Natural killer cell (primary cell): ENCODE measurements at regions not wholly inside any gene's neighbourhood (a gene's known extent, or its start where the extent isn't known, plus 50 kb on each side); places are given as distances from the start of the nearest gene placed in this dataset.

Experiments
- ATAC-seq, 3 donors: fragments of 150-1000 bp in 2 of 3; fragments of 200-7000 bp in 1 of 3; cut with Tn5 transposase; 1 replicate in 1 of 3; 2 replicates in 2 of 3; pipeline ENCODE4 v1.10.0; 2021; ENCODE audit warnings: mild to moderate bottlenecking in 2 of 3, moderate library complexity in 2 of 3
- DNase-seq, 2 donors: peaks; one replicate each; pipeline versions ENCODE4 v3.0.0 to v3.0.0-alpha.2; 2013 to 2021; ENCODE audit warnings: mixed read lengths in 1 of 2
- H3K27ac ChIP-seq: one replicate; pipeline ENCODE4 v1.5.1; 2013; ENCODE audit warnings: mild to moderate bottlenecking, low read length
- H3K27me3 ChIP-seq: one replicate; pipeline ENCODE4 v1.6.1; 2013; ENCODE audit warnings: low read length; ENCODE audit not compliant: control insufficient read depth, insufficient read depth
- H3K36me3 ChIP-seq: one replicate; pipeline ENCODE4 v1.6.1; 2013; ENCODE audit warnings: low read length; ENCODE audit not compliant: control insufficient read depth, insufficient read depth
- H3K4me1 ChIP-seq: one replicate; pipeline ENCODE4 v1.6.1; 2013; ENCODE audit warnings: low read length; ENCODE audit not compliant: control insufficient read depth, insufficient read depth
- H3K4me3 ChIP-seq: one replicate; pipeline ENCODE4 v1.5.1; 2013; ENCODE audit warnings: low read length
- H3K9me3 ChIP-seq: one replicate; pipeline ENCODE4 v1.6.1; 2013; ENCODE audit warnings: low read length; ENCODE audit not compliant: control insufficient read depth, insufficient read depth
- H3K27ac Mint-ChIP-seq, 2 donors: one replicate each; pipeline ENCODE4 v1.8.0; 2022; ENCODE audit warnings: mild to moderate bottlenecking in 2 of 2, mixed read lengths in 2 of 2, moderate library complexity in 1 of 2
- H3K27me3 Mint-ChIP-seq, 2 donors: one replicate each; pipeline ENCODE4 v1.8.0; 2022; ENCODE audit warnings: low read depth in 2 of 2, mixed read lengths in 2 of 2
- H3K36me3 Mint-ChIP-seq: one replicate; pipeline ENCODE4 v1.8.0; 2022; ENCODE audit warnings: mixed read lengths
- H3K4me1 Mint-ChIP-seq, 2 donors: one replicate each; pipeline ENCODE4 v1.8.0; 2022; ENCODE audit warnings: mixed read lengths in 2 of 2
- H3K4me3 Mint-ChIP-seq: one replicate; pipeline ENCODE4 v1.8.0; 2022; ENCODE audit warnings: mild to moderate bottlenecking, moderate library complexity, mixed read lengths
- H3K9me3 Mint-ChIP-seq, 2 donors: one replicate each; pipeline ENCODE4 v1.8.0; 2022; ENCODE audit warnings: mixed read lengths in 2 of 2
- WGBS: methylation state at CpG from one replicate; pipeline ENCODE4 v1.1.7; 2013; ENCODE audit warnings: missing lambda C conversion rate; ENCODE audit not compliant: insufficient coverage; 5-methylcytosine and 5-hydroxymethylcytosine counted together
- intact Hi-C: fragments of 100-400 bp; cut with micrococcal nuclease; formaldehyde crosslinking; loops from one replicate; pipeline ENCODE4 v1.14.2; 2022
- TF ChIP-seq, protein P1 (sequence below): fragments of 200-600 bp; IDR thresholded peaks from one replicate; pipeline ENCODE4 v1.8.0; 2022; ENCODE audit warnings: antibody characterized with exemption

DNA sequence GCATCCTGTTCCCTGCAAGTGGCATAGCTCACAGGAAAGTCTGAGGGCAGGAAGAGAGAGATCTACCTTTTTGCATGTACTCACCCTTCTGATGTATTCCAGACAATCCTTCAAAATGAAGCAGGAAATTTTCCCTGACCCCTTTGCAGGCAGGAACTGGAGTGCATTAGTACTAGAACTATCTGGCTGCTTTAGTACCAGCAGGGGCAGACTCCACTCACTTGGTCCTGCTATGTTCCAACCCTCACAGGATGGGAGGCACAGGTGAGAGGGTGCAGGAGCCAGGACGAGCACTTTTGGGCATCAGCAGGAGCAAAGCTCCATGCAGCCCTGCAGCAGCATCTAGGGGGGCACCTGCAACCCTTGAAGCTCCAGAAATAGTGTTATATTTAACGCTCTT lies 116.3 kb upstream of the IGF1 start:
- ATAC-seq (no peak), DNase-seq (no peak)
- H3K27ac ChIP-seq: no peak overlapping the region
- Mint-ChIP-seq H3K4me1 (no peaks in the 10 kb centered on the region), H3K27ac (no peak overlapping the region), H3K4me3 (no peak overlapping the region), H3K9me3 (peaks cover 0 to 2% of the 10 kb centered on the region in 2 donors), H3K27me3 (no peaks in the 10 kb centered on the region), H3K36me3 (no peaks in the 10 kb centered on the region)
- TF ChIP-seq, protein P1, sequence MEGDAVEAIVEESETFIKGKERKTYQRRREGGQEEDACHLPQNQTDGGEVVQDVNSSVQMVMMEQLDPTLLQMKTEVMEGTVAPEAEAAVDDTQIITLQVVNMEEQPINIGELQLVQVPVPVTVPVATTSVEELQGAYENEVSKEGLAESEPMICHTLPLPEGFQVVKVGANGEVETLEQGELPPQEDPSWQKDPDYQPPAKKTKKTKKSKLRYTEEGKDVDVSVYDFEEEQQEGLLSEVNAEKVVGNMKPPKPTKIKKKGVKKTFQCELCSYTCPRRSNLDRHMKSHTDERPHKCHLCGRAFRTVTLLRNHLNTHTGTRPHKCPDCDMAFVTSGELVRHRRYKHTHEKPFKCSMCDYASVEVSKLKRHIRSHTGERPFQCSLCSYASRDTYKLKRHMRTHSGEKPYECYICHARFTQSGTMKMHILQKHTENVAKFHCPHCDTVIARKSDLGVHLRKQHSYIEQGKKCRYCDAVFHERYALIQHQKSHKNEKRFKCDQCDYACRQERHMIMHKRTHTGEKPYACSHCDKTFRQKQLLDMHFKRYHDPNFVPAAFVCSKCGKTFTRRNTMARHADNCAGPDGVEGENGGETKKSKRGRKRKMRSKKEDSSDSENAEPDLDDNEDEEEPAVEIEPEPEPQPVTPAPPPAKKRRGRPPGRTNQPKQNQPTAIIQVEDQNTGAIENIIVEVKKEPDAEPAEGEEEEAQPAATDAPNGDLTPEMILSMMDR: no peak
- H3K9me3 ChIP-seq: no peaks in the 10 kb centered on the region
- no peaks in the 10 kb centered on the region for H3K36me3 ChIP-seq
- no peaks in the 10 kb centered on the region for H3K27me3 ChIP-seq
- H3K4me3 ChIP-seq: no peak overlapping the region
- intact Hi-C loops: no loop called here
- 78% methylated on average over 2 of the region's 2 CpGs for WGBS
- no peaks in the 10 kb centered on the region for H3K4me1 ChIP-seq

DNA sequence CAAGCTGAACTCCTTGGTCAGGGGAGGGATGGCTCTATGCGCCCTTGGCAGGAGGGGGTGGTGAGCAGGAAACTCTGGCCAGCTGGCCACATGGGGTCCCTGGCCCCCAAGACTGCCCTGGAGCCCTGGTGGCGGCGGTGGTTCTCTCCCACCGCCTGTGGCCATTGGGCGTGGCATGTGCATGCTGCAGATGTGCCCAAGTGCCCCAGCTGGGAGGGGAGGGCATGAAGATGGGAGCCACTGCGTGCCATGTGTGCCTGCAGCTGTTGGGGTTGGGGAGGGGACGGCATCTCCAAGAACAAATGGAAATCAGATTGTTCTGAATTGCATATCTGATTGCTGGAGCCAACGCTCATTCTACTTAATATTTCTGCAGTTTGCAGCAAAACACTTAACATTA lies 115.7 kb upstream of the IGF1 start:
- no peaks in the 10 kb centered on the region for H3K9me3 ChIP-seq
- intact Hi-C loops: no loop called here
- H3K27ac ChIP-seq: no peak overlapping the region
- H3K4me1 ChIP-seq: no peaks in the 10 kb centered on the region
- H3K9me3 Mint-ChIP-seq: peaks cover 0 to 2% of the 10 kb centered on the region in 2 donors
- no peak overlapping the region for H3K4me3 Mint-ChIP-seq
- no peak overlapping the region for H3K27ac Mint-ChIP-seq
- WGBS: 87% methylated on average over 8 of the region's 8 CpGs
- no peak for DNase-seq
- TF ChIP-seq, protein P1: no peak
- H3K36me3 Mint-ChIP-seq: no peaks in the 10 kb centered on the region
- H3K27me3 Mint-ChIP-seq: no peaks in the 10 kb centered on the region
- no peak for ATAC-seq
- no peaks in the 10 kb centered on the region for H3K36me3 ChIP-seq
- H3K4me1 Mint-ChIP-seq: no peaks in the 10 kb centered on the region
- no peaks in the 10 kb centered on the region for H3K27me3 ChIP-seq
- H3K4me3 ChIP-seq: no peak overlapping the region

DNA sequence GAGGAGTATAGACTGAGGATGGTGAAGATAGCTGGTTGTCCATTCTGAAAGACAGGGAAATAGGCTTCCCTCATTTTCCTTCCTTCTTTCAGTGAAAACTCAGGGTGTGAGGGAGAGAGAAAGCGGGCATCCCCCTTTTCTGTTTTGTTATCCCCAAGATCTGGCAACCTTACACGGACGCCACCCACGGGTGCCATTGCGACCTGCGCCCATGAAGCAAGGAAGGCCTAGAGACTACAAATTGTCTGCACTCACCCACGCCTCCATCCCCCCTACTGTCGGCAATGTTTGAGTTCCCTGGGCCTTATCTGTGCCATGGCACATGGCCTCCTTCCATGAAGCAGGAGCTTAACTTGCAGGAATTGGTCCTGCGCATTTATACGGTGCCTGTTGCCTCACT lies 115.0 kb upstream of the IGF1 start:
- TF ChIP-seq, protein P1: no peak
- intact Hi-C loops: no loop called here
- no peak for DNase-seq
- Histone ChIP-seq H3K36me3 (no peaks in the 10 kb centered on the region), H3K4me3 (no peak overlapping the region), H3K27ac (no peak overlapping the region), H3K4me1 (no peaks in the 10 kb centered on the region), H3K9me3 (no peaks in the 10 kb centered on the region), H3K27me3 (no peaks in the 10 kb centered on the region)
- no peak for ATAC-seq
- H3K4me1 Mint-ChIP-seq: no peaks in the 10 kb centered on the region
- no peaks in the 10 kb centered on the region for H3K27me3 Mint-ChIP-seq
- no peak overlapping the region for H3K27ac Mint-ChIP-seq
- H3K9me3 Mint-ChIP-seq: peaks cover 0 to 2% of the 10 kb centered on the region in 2 donors
- H3K36me3 Mint-ChIP-seq: no peaks in the 10 kb centered on the region
- WGBS: 90% methylated on average over 9 of the region's 10 CpGs
- H3K4me3 Mint-ChIP-seq: no peak overlapping the region

DNA sequence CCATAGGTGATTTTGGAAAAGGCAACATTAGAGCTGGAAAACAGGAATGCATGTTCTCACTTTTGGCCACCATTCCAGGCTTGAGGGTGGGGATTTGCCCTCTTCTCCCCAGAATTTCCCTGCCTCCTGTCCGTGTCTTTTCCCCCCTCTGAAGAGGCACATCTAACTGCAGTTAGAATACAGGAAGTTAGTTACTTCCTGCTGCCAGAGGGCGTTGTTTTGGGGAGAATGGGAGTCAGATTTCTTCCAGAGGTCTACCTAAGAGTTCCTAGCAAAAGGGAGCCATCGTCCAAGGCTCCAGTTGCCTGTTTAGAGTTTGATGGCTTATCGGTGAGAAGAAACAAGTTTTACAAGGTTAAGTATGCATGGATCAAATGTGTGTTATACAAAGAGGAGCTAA lies 112.8 kb upstream of the IGF1 start:
- no peaks in the 10 kb centered on the region for H3K9me3 Mint-ChIP-seq
- H3K27ac Mint-ChIP-seq: no peak overlapping the region
- Histone ChIP-seq H3K4me3 (no peak overlapping the region), H3K27ac (no peak overlapping the region), H3K27me3 (no peaks in the 10 kb centered on the region), H3K4me1 (no peaks in the 10 kb centered on the region), H3K36me3 (no peaks in the 10 kb centered on the region), H3K9me3 (no peaks in the 10 kb centered on the region)
- no peaks in the 10 kb centered on the region for H3K27me3 Mint-ChIP-seq
- intact Hi-C loops: no loop called here
- H3K4me3 Mint-ChIP-seq: no peak overlapping the region
- ATAC-seq: no peak
- WGBS: 62% methylated on average over 3 of the region's 4 CpGs
- no peaks in the 10 kb centered on the region for H3K36me3 Mint-ChIP-seq
- no peak for DNase-seq
- TF ChIP-seq, protein P1: no peak
- no peaks in the 10 kb centered on the region for H3K4me1 Mint-ChIP-seq
